ENCODE measurements at regions not wholly inside any gene's neighbourhood (a gene's known extent, or its start where the extent isn't known, plus 50 kb on each side); places are given as distances from the start of the nearest gene placed in this dataset.

- intact Hi-C loops (cut with micrococcal nuclease) (no loop called here), in situ Hi-C loops (cut with MboI) (loop anchor here (5.0 kb wide), 1 partner anchor 1232 kb away; no protein-coding TSS in a partner anchor)
- Histone ChIP-seq H3K9me3 (replicated peaks; ENCODE audit: control insufficient read depth, insufficient read depth, low read depth, low read length) (no peaks in the 10 kb centered on the region), H3K9me1 (ENCODE audit: control insufficient read depth, insufficient read depth, low read length) (no peaks in the 10 kb centered on the region), H3K79me2 (ENCODE audit: control insufficient read depth, insufficient read depth, low read length) (no peaks in the 10 kb centered on the region), H2AFZ (ENCODE audit: low read depth, low read length) (no peak overlapping the region), H3K27ac (ENCODE audit: extremely low read depth, low read depth, low read length) (no peak overlapping the region), H3K36me3 (ENCODE audit: control insufficient read depth, insufficient read depth, low read length) (no peaks in the 10 kb centered on the region), H3K4me3 (no peak overlapping the region), H3K27me3 (ENCODE audit: control insufficient read depth in 2 of 2, insufficient read depth in 2 of 2, low read length in 2 of 2) (peaks cover 0 to 8% of the 10 kb centered on the region in 2 experiments; a peak in 2 of 5 replicates), H3K4me2 (ENCODE audit: insufficient read depth, low read length) (no peak overlapping the region), H3K9ac (ENCODE audit: insufficient read depth in 1 of 2, low read depth in 2 of 2, low read length in 2 of 2) (no peak overlapping the region), H4K20me1 (replicated peaks; ENCODE audit: control insufficient read depth, insufficient read depth, low read length) (0 out of 2 replicates have a peak, but pooled peaks cover 4% of the 10 kb centered on the region), H3K4me1 (replicated peaks in 1 of 2; ENCODE audit: control insufficient read depth in 2 of 2, insufficient read depth in 2 of 2, low read length in 2 of 2) (peaks cover 0 to 6% of the 10 kb centered on the region in 2 experiments; a peak in 2 of 5 replicates)
- no peak for DNase-seq (ENCODE audit: extremely low read depth in 1 of 4, low spot score in 3 of 4)
- ChIA-PET CTCF (ENCODE audit: low intra/inter-chr PET ratio) (no interaction called here), POLR2A (no interaction called here)
- TF ChIP-seq ZNF124 (CRISPR knock-in tag; IDR thresholded peaks at IDR 0.05) (no peak), MAX (CRISPR knock-in tag; IDR thresholded peaks at IDR 0.05) (no peak), CEBPZ (IDR thresholded peaks at IDR 0.05; ENCODE audit: borderline replicate concordance, low read depth, low read length) (no peak), JUNB (CRISPR knock-in tag; conservative IDR thresholded peaks at IDR 0.05) (no peak), FOXM1 (IDR thresholded peaks at IDR 0.05; ENCODE audit: low read depth) (no peak), FOXM1 (CRISPR knock-in tag; IDR thresholded peaks at IDR 0.05; ENCODE audit: low read depth) (no peak)
- FAIRE-seq = no peak
- ATAC-seq = no peak
- BruUV-seq (replicated peaks) = no TSS peak
- 0% methylated on average over 2 of the region's 3 CpGs for WGBS (ENCODE audit: insufficient coverage, low coverage, missing lambda C conversion rate)
Measured at GRCh38 chr2:129925381-129925780, 54.1 kb upstream of the RAB6C start.
